A673 (cell line): ENCODE measurements at regions not wholly inside any gene's neighbourhood (a gene's known extent, or its start where the extent isn't known, plus 50 kb on each side); places are given as distances from the start of the nearest gene placed in this dataset.

Source experiments
- BruUV-seq: library from RNA; stranded (reverse); fragments of 400-500 nt; replicated peaks from 2 replicates; lab custom pipeline; 2021; lab: Mats Ljungman, UMichigan
- CTCF ChIA-PET: fragments of 300-600 bp; sonication (Branson Sonifier 250); formaldehyde crosslinking; loops from one replicate; lab custom pipeline; 2022; ENCODE audit warnings: antibody characterized with exemption; lab: Charles Lee
- POLR2A ChIA-PET: fragments of 300-600 bp; sonication (Branson Sonifier 250); formaldehyde crosslinking; loops from one replicate; lab custom pipeline; 2022; ENCODE audit warnings: antibody characterized with exemption; ENCODE audit not compliant: low non-redundant PET; lab: Charles Lee
- DNase-seq: peaks from one replicate; pipeline ENCODE4 v3.0.0-alpha.2; 2015; ENCODE audit warnings: low spot score
- H3K27ac ChIP-seq: fragments of 200-600 bp; sonication (generic); 2 replicates; pipeline ENCODE4 v1.5.1; 2016; ENCODE audit warnings: mixed run types, low read depth, mild to moderate bottlenecking, mixed read lengths, antibody characterized with exemption, low read length; ENCODE audit not compliant: poor library complexity, severe bottlenecking
- H3K27me3 ChIP-seq: fragments of 200-600 bp; sonication (generic); replicated peaks from 2 replicates; pipeline ENCODE4 v1.6.1; 2017; ENCODE audit warnings: mixed run types, low read depth, mild to moderate bottlenecking, mixed read lengths, antibody characterized with exemption, low read length; ENCODE audit not compliant: insufficient read depth, poor library complexity
- H3K36me3 ChIP-seq: fragments of 200-600 bp; sonication (generic); 2 replicates; pipeline ENCODE4 v1.6.1; 2016; ENCODE audit warnings: mixed run types, mild to moderate bottlenecking, mixed read lengths, antibody characterized with exemption, low read length; ENCODE audit not compliant: insufficient read depth, poor library complexity, severe bottlenecking
- H3K4me1 ChIP-seq: fragments of 200-600 bp; sonication (generic); 2 replicates; pipeline ENCODE4 v1.6.1; 2017; ENCODE audit warnings: mixed run types, mild to moderate bottlenecking, mixed read lengths, antibody characterized with exemption, low read length; ENCODE audit not compliant: insufficient read depth, poor library complexity, severe bottlenecking
- H3K4me3 ChIP-seq: fragments of 200-600 bp; sonication (generic); 2 replicates; pipeline ENCODE4 v1.5.1; 2016; ENCODE audit warnings: low read depth, mixed run types, mild to moderate bottlenecking, mixed read lengths, low read length; ENCODE audit not compliant: poor library complexity, severe bottlenecking
- H3K9me3 ChIP-seq: fragments of 200-600 bp; sonication (generic); 2 replicates; pipeline ENCODE4 v1.6.1; 2016; ENCODE audit warnings: mixed run types, low read depth, mild to moderate bottlenecking, mixed read lengths, antibody characterized with exemption, low read length; ENCODE audit not compliant: poor library complexity, severe bottlenecking
- CTCF ChIP-seq: fragments of 300-800, 200-600 bp; sonication (generic); conservative IDR thresholded peaks from 2 replicates; pipeline ENCODE4 v1.5.1; 2017; ENCODE audit warnings: low read depth, mild to moderate bottlenecking, antibody characterized with exemption, low read length, moderate library complexity, mixed read lengths
- EZH2 ChIP-seq: fragments of 200-600 bp; sonication (generic); IDR thresholded peaks from 2 replicates; pipeline ENCODE4 v1.6.1; 2017; ENCODE audit warnings: borderline replicate concordance, low read depth, mild to moderate bottlenecking, mixed read lengths, antibody characterized with exemption, low read length; ENCODE audit not compliant: poor library complexity, severe bottlenecking
- intact Hi-C: fragments of 100-400 bp; cut with micrococcal nuclease; formaldehyde crosslinking; loops from one replicate; pipeline ENCODE4 v1.10.0; 2022; ENCODE audit not compliant: unreplicated experiment

GRCh38 chr4:128484896-128485295 lies 197.3 kb upstream of the PGRMC2 start:
- Histone ChIP-seq H3K36me3 (no peaks in the 10 kb centered on the region), H3K27me3 (no peaks in the 10 kb centered on the region), H3K4me1 (no peaks in the 10 kb centered on the region), H3K4me3 (no peak overlapping the region), H3K9me3 (no peaks in the 10 kb centered on the region), H3K27ac (no peak overlapping the region)
- CTCF ChIA-PET: no interaction called here
- POLR2A ChIA-PET: no interaction called here
- no TSS peak for BruUV-seq
- DNase-seq: no peak
- intact Hi-C loops: no loop called here
- TF ChIP-seq EZH2: no peak
- no peak for TF ChIP-seq CTCF

GRCh38 chr4:128483816-128484215 lies 196.2 kb upstream of the PGRMC2 start:
- Histone ChIP-seq H3K27ac (no peak overlapping the region), H3K9me3 (no peaks in the 10 kb centered on the region), H3K4me1 (no peaks in the 10 kb centered on the region), H3K4me3 (no peak overlapping the region), H3K27me3 (no peaks in the 10 kb centered on the region), H3K36me3 (no peaks in the 10 kb centered on the region)
- DNase-seq: no peak
- TF ChIP-seq CTCF (no peak), EZH2 (no peak)
- no TSS peak for BruUV-seq
- intact Hi-C loops: no loop called here
- POLR2A ChIA-PET: no interaction called here
- CTCF ChIA-PET: no interaction called here

GRCh38 chr4:128483041-128483440 lies 195.4 kb upstream of the PGRMC2 start:
- POLR2A ChIA-PET: no interaction called here

More at GRCh38 chr4:128483041-128483440, 195.4 kb upstream of the PGRMC2 start:
- intact Hi-C loops: no loop called here
- no peaks in the 10 kb centered on the region for H3K27me3 ChIP-seq
- H3K4me3 ChIP-seq: no peak overlapping the region
- DNase-seq: no peak
- BruUV-seq: no TSS peak
- H3K4me1 ChIP-seq: no peaks in the 10 kb centered on the region
- no peaks in the 10 kb centered on the region for H3K36me3 ChIP-seq
- no peak overlapping the region for H3K27ac ChIP-seq
- TF ChIP-seq EZH2 (no peak), CTCF (no peak)
- no peaks in the 10 kb centered on the region for H3K9me3 ChIP-seq
- CTCF ChIA-PET: no interaction called here
